Left lung (tissue), 4 donors: ENCODE measurements at regions not wholly inside any gene's neighbourhood (a gene's known extent, or its start where the extent isn't known, plus 50 kb on each side); places are given as distances from the start of the nearest gene placed in this dataset.
A peak's percentile ranks its signal among the peaks of the same experiment; 100 is the strongest.

ENCODE experiments used
- ATAC-seq: fragments of 200-7000 bp; cut with Tn5 transposase; one replicate; pipeline ENCODE4 v1.9.1; 2020; ENCODE audit warnings: moderate library complexity
- DNase-seq, 4 donors: peaks; one replicate each; pipeline ENCODE4 v3.0.0-alpha.2; 2013 to 2020
- H3K27ac ChIP-seq, 2 donors: fragments of 200-600 bp; sonication (generic) in 1 of 2; one replicate each; pipeline versions ENCODE4 v1.5.0 to v1.8.0; 2020 to 2021
- H3K27me3 ChIP-seq, 2 donors: fragments of 200-600 bp; sonication (generic) in 1 of 2; one replicate each; pipeline versions ENCODE4 v1.5.0 to v1.8.0; 2020 to 2021
- H3K36me3 ChIP-seq, 2 donors: fragments of 200-600 bp; sonication (generic) in 1 of 2; one replicate each; pipeline versions ENCODE4 v1.5.0 to v1.8.0; 2020 to 2021
- H3K4me1 ChIP-seq, 2 donors: fragments of 200-600 bp; one replicate each; pipeline ENCODE4 v1.8.0; 2021
- H3K4me3 ChIP-seq, 2 donors: fragments of 200-600 bp; sonication (generic) in 1 of 2; one replicate each; pipeline versions ENCODE4 v1.5.0 to v1.8.0; 2020 to 2021; ENCODE audit warnings: mild to moderate bottlenecking in 1 of 2
- H3K9me3 ChIP-seq, 2 donors: fragments of 200-600 bp; sonication (generic) in 1 of 2; one replicate each; pipeline versions ENCODE4 v1.5.0 to v1.8.0; 2020 to 2021
- CTCF ChIP-seq, 2 donors: fragments of 200-600 bp; sonication (generic) in 1 of 2; IDR thresholded peaks; one replicate each; pipeline versions ENCODE4 v1.5.0 to v1.8.0; 2021; ENCODE audit warnings: antibody characterized with exemption in 2 of 2
- intact Hi-C, 2 donors: fragments of 100-400 bp; cut with DNase I; formaldehyde crosslinking; loops; one replicate each; pipeline versions ENCODE4 v1.11.2 to v1.14.2; 2022
- donor health status: DM: no; HTN: yes; CAD: no.
- donor health status: DM: no; HTN: no; CAD: no.

GRCh38 chr16:14358697-14359305 is 271.3 kb downstream of the PARN start:
- no peaks in the 10 kb centered on the region for H3K9me3 ChIP-seq
- intact Hi-C loops = no loop called here

GRCh38 chr16:14357328-14357727 is 272.7 kb downstream of the PARN start:
- DNase-seq = no peak
- H3K36me3 ChIP-seq = no peaks in the 10 kb centered on the region
- H3K9me3 ChIP-seq = no peaks in the 10 kb centered on the region
- H3K27me3 ChIP-seq = peaks cover 0 to 12% of the 10 kb centered on the region in 2 donors
- no peak for TF ChIP-seq CTCF (IDR thresholded peaks at IDR 0.05)
- no peak overlapping the region for H3K4me3 ChIP-seq
- peaks cover 0 to 3% of the 10 kb centered on the region in 2 donors for H3K4me1 ChIP-seq
- intact Hi-C loops = no loop called here
- H3K27ac ChIP-seq = no peak overlapping the region
- ATAC-seq = no peak

More at GRCh38 chr16:14358697-14359305, 271.3 kb downstream of the PARN start:
- H3K27ac ChIP-seq = no peak overlapping the region
- H3K36me3 ChIP-seq = no peaks in the 10 kb centered on the region
- no peak for TF ChIP-seq CTCF (IDR thresholded peaks at IDR 0.05)
- H3K4me1 ChIP-seq = peaks cover 0 to 3% of the 10 kb centered on the region in 2 donors
- peaks cover 0 to 12% of the 10 kb centered on the region in 2 donors for H3K27me3 ChIP-seq
- H3K4me3 ChIP-seq = no peak overlapping the region
- DNase-seq (no peak), ATAC-seq (no peak)

- no peak for ATAC-seq
- Histone ChIP-seq H3K4me1 (peaks cover 0 to 3% of the 10 kb centered on the region in 2 donors), H3K9me3 (no peaks in the 10 kb centered on the region), H3K27me3 (peaks cover 0 to 12% of the 10 kb centered on the region in 2 donors), H3K27ac (no peak overlapping the region), H3K36me3 (no peaks in the 10 kb centered on the region), H3K4me3 (no peak overlapping the region)
- TF ChIP-seq CTCF (IDR thresholded peaks at IDR 0.05) = no peak
- intact Hi-C loops = no loop called here
- DNase-seq = peak in 1 of 4 donors; percentile 17
These were observed 274.0 kb downstream of the PARN start for GRCh38 chr16:14356064-14356463.

GRCh38 chr16:14354561-14355351 is 275.3 kb downstream of the PARN start:
- Histone ChIP-seq H3K4me1 (peaks cover 0 to 3% of the 10 kb centered on the region in 2 donors), H3K27ac (no peak overlapping the region), H3K4me3 (no peak overlapping the region), H3K9me3 (no peaks in the 10 kb centered on the region), H3K27me3 (peaks cover 0 to 12% of the 10 kb centered on the region in 2 donors), H3K36me3 (no peaks in the 10 kb centered on the region)
- no peak for TF ChIP-seq CTCF (IDR thresholded peaks at IDR 0.05)
- DNase-seq = peak in 2 of 4 donors; percentile 15 to 50
- intact Hi-C loops = no loop called here
- peak; percentile 62 for ATAC-seq

GRCh38 chr16:14353340-14353739 is 276.7 kb downstream of the PARN start:
- intact Hi-C loops = no loop called here
- Histone ChIP-seq H3K27me3 (peaks cover 0 to 12% of the 10 kb centered on the region in 2 donors), H3K27ac (no peak overlapping the region), H3K4me1 (peaks cover 0 to 3% of the 10 kb centered on the region in 2 donors), H3K9me3 (no peaks in the 10 kb centered on the region), H3K4me3 (no peak overlapping the region), H3K36me3 (no peaks in the 10 kb centered on the region)
- ATAC-seq (peak; percentile 44), DNase-seq (no peak)
- no peak for TF ChIP-seq CTCF (IDR thresholded peaks at IDR 0.05)
